PC-3 (cell line): ENCODE measurements at regions not wholly inside any gene's neighbourhood (a gene's known extent, or its start where the extent isn't known, plus 50 kb on each side); places are given as distances from the start of the nearest gene placed in this dataset.
A peak's percentile ranks its signal among the peaks of the same experiment; 100 is the strongest.

Source experiments
- ATAC-seq: fragments of 200-7000 bp; cut with Tn5 transposase; 2 replicates; pipeline ENCODE4 v1.9.1; 2020; ENCODE audit warnings: mild to moderate bottlenecking, moderate library complexity
- BruUV-seq: library from RNA; stranded (reverse); fragments of 400-500 nt; replicated peaks from 2 replicates; lab custom pipeline; 2021; lab: Mats Ljungman, UMichigan
- CTCF ChIA-PET: fragments of 300-600 bp; sonication (Branson Sonifier 250); formaldehyde crosslinking; loops from one replicate; lab custom pipeline; 2022; ENCODE audit warnings: antibody characterized with exemption; lab: Charles Lee
- POLR2A ChIA-PET: fragments of 300-600 bp; sonication (Branson Sonifier 250); formaldehyde crosslinking; loops from one replicate; lab custom pipeline; 2022; ENCODE audit warnings: antibody characterized with exemption; ENCODE audit not compliant: unreplicated experiment; lab: Charles Lee
- DNase-seq: peaks from one replicate; pipeline ENCODE4 v3.0.0-alpha.2; 2015
- H2AFZ ChIP-seq: fragments of 300-600 bp; sonication (generic); 2 replicates; pipeline ENCODE4 v1.6.0; 2016; ENCODE audit warnings: antibody characterized with exemption, low read length
- H3F3A ChIP-seq: fragments of 300-600 bp; sonication (generic); one replicate; pipeline ENCODE4 v1.6.0; 2017; ENCODE audit warnings: antibody characterized with exemption, low read length, control low read depth, mild to moderate bottlenecking; ENCODE audit not compliant: unreplicated experiment
- H3K27ac ChIP-seq: fragments of 300-600 bp; sonication (generic); 2 replicates; pipeline ENCODE4 v1.5.1; 2016; ENCODE audit warnings: mild to moderate bottlenecking, low read length
- H3K27me3 ChIP-seq: fragments of 300-600 bp; sonication (generic); 2 replicates; pipeline ENCODE4 v1.6.1; 2016; ENCODE audit warnings: low read length, mixed read lengths
- H3K36me3 ChIP-seq: fragments of 300-600 bp; sonication (generic); 2 replicates; pipeline ENCODE4 v1.6.1; 2016; ENCODE audit warnings: low read depth, mixed run types, low read length, mixed read lengths
- H3K4me1 ChIP-seq: fragments of 300-600 bp; sonication (generic); 2 replicates; pipeline ENCODE4 v1.5.1; 2016; ENCODE audit warnings: low read length; ENCODE audit not compliant: insufficient read depth
- H3K4me2 ChIP-seq: fragments of 300-600 bp; sonication (generic); 2 replicates; pipeline ENCODE4 v1.6.0; 2016; ENCODE audit warnings: low read length
- H3K4me3 ChIP-seq: fragments of 300-600 bp; sonication (generic); 2 replicates; pipeline ENCODE4 v1.5.1; 2016; ENCODE audit warnings: mild to moderate bottlenecking, low read length, mixed read lengths
- H3K79me2 ChIP-seq: fragments of 300-600 bp; sonication (generic); 2 replicates; pipeline ENCODE4 v1.6.1; 2017; ENCODE audit warnings: low read length, mixed read lengths
- H3K9ac ChIP-seq: fragments of 300-600 bp; sonication (generic); 2 replicates; pipeline ENCODE4 v1.6.0; 2016; ENCODE audit warnings: mild to moderate bottlenecking, low read length
- H3K9me2 ChIP-seq: fragments of 300-600 bp; sonication (generic); replicated peaks from 2 replicates; pipeline ENCODE4 v1.6.1; 2016; ENCODE audit warnings: mixed run types, low read length, mixed read lengths
- H3K9me3 ChIP-seq: fragments of 300-600 bp; sonication (generic); 2 replicates; pipeline ENCODE4 v1.6.1; 2016; ENCODE audit warnings: low read length, mixed read lengths
- H4K20me1 ChIP-seq: fragments of 300-600 bp; sonication (generic); 2 replicates; pipeline ENCODE4 v1.6.1; 2016; ENCODE audit warnings: low read length, mixed read lengths
- CTCF ChIP-seq: fragments of 300-600 bp; sonication (generic); conservative IDR thresholded peaks from 2 replicates; pipeline ENCODE4 v1.5.1; 2017; ENCODE audit warnings: antibody characterized with exemption, low read depth, mild to moderate bottlenecking, low read length
- EZH2 ChIP-seq: fragments of 300-600 bp; sonication (generic); IDR thresholded peaks from one replicate; pipeline ENCODE4 v1.6.1; 2017; ENCODE audit warnings: antibody characterized with exemption, mild to moderate bottlenecking, low read length; ENCODE audit not compliant: unreplicated experiment
- EZH2phosphoT487 ChIP-seq: fragments of 300-600 bp; sonication (generic); IDR thresholded peaks from 2 replicates; pipeline ENCODE4 v1.6.1; 2018; ENCODE audit warnings: mild to moderate bottlenecking, antibody characterized with exemption, low read length, borderline replicate concordance
- intact Hi-C: fragments of 100-400 bp; cut with micrococcal nuclease; formaldehyde crosslinking; loops from 2 replicates; pipeline ENCODE4 v1.9.0; 2023

- no peak overlapping the region for H3K27ac ChIP-seq
- no peak for ATAC-seq
- no peaks in the 10 kb centered on the region for H3F3A ChIP-seq
- no peak overlapping the region for H2AFZ ChIP-seq
- DNase-seq = no peak
- H3K27me3 ChIP-seq = no peaks in the 10 kb centered on the region
- ChIA-PET POLR2A (no interaction called here), CTCF (no interaction called here)
- H3K4me1 ChIP-seq = no peaks in the 10 kb centered on the region
- no peak overlapping the region for H3K4me3 ChIP-seq
- no peaks in the 10 kb centered on the region for H3K9me2 ChIP-seq
- no peak overlapping the region for H3K4me2 ChIP-seq
- intact Hi-C loops = no loop called here
- H3K9ac ChIP-seq = no peak overlapping the region
- H3K9me3 ChIP-seq = peaks cover 30% of the 10 kb centered on the region
- no peaks in the 10 kb centered on the region for H3K36me3 ChIP-seq
- no TSS peak for BruUV-seq
- no peaks in the 10 kb centered on the region for H4K20me1 ChIP-seq
- no peak for TF ChIP-seq CTCF
- no peak for TF ChIP-seq EZH2phosphoT487
- no peak for TF ChIP-seq EZH2
- H3K79me2 ChIP-seq = no peaks in the 10 kb centered on the region
These were observed 690.7 kb downstream of the DOK5 start for GRCh38 chr20:55166063-55166462.

- H3K36me3 ChIP-seq = no peaks in the 10 kb centered on the region
- H3K4me2 ChIP-seq = no peak overlapping the region
- H3K79me2 ChIP-seq = no peaks in the 10 kb centered on the region
- POLR2A ChIA-PET = no interaction called here
- H3K9me3 ChIP-seq = peaks cover 36% of the 10 kb centered on the region
- ATAC-seq (no peak), DNase-seq (peak; percentile 48)
- H3K27me3 ChIP-seq = no peaks in the 10 kb centered on the region
- no peaks in the 10 kb centered on the region for H3K4me1 ChIP-seq
- H3F3A ChIP-seq = no peaks in the 10 kb centered on the region
- H3K9ac ChIP-seq = no peak overlapping the region
- H2AFZ ChIP-seq = no peak overlapping the region
- no peaks in the 10 kb centered on the region for H3K9me2 ChIP-seq
- no TSS peak for BruUV-seq
- no peak overlapping the region for H3K27ac ChIP-seq
- H4K20me1 ChIP-seq = no peaks in the 10 kb centered on the region
- intact Hi-C loops = no loop called here
- CTCF ChIA-PET = no interaction called here
- H3K4me3 ChIP-seq = no peak overlapping the region
- TF ChIP-seq EZH2 = no peak
- no peak for TF ChIP-seq CTCF
- no peak for TF ChIP-seq EZH2phosphoT487
These were observed 685.6 kb downstream of the DOK5 start for GRCh38 chr20:55160996-55161395.

GRCh38 chr20:55160037-55160436 is 684.6 kb downstream of the DOK5 start:
- ChIA-PET POLR2A (no interaction called here), CTCF (no interaction called here)
- Histone ChIP-seq H3K4me1 (no peaks in the 10 kb centered on the region), H2AFZ (no peak overlapping the region), H3K27me3 (no peaks in the 10 kb centered on the region), H4K20me1 (no peaks in the 10 kb centered on the region), H3K36me3 (no peaks in the 10 kb centered on the region), H3K79me2 (no peaks in the 10 kb centered on the region), H3K9me3 (peaks cover 43% of the 10 kb centered on the region), H3F3A (no peaks in the 10 kb centered on the region), H3K9me2 (no peaks in the 10 kb centered on the region), H3K4me2 (no peak overlapping the region), H3K4me3 (no peak overlapping the region), H3K27ac (no peak overlapping the region), H3K9ac (no peak overlapping the region)
- TF ChIP-seq CTCF = no peak
- no peak for TF ChIP-seq EZH2
- no peak for TF ChIP-seq EZH2phosphoT487
- no TSS peak for BruUV-seq
- intact Hi-C loops = no loop called here
- ATAC-seq (no peak), DNase-seq (peak; percentile 8)
